Forelimb muscle (tissue), 1 donor: ENCODE measurements at regions not wholly inside any gene's neighbourhood (a gene's known extent, or its start where the extent isn't known, plus 50 kb on each side); places are given as distances from the start of the nearest gene placed in this dataset.
"Not testable (repeated sequence)": the region's sequence is repeated elsewhere in the genome, so short reads cannot be mapped to it uniquely, and the experiment has no call there.

Experiments used
- DNase-seq: peaks from one replicate; pipeline ENCODE4 v3.0.0-alpha.2; 2013; ENCODE audit warnings: low read depth

DNA sequence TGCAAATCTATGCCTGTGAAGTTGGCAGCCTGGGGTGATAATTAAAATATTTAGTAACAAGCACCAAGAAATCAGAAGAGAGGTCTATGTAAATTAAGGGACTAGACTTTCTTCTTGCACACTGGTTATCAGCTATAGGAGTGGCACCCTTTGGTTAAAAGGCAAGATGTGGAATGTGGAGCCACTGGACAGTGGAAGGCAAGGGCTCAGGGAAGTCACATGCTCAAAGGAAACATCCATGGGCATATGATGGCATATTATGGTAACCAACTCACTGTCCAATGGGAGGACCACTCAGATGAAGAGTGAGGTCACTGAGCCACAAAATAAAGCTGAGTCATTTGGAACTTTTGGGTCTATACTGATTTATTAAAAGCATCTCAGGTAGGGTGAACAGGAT lies 165.6 kb upstream of the PRICKLE2 start:
- DNase-seq = no peak

- DNase-seq = no peak
Measured at GRCh38 chr3:64388886-64389285, 163.6 kb upstream of the PRICKLE2 start.

DNA sequence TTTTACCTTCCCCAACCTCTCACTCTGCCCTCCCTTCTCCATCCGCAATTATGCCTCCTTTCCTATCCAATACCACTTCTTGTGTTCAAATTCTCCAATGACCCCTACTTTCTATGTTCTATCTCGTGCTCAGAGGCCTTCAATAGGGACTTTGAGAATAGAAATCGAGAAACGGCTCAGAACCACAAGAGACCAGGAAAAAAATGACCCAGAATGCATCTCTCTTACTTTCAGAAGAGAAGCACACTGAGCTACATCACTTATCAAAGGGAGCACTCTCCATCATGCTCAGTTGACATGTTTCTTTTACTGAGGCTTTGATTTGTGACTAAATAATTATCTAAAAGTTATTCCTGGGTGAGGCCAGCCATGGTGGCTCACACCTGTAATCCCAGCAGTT lies 162.4 kb upstream of the PRICKLE2 start:
- no peak for DNase-seq

GRCh38 chr3:64385277-64385676 lies 160.0 kb upstream of the PRICKLE2 start:
- DNase-seq = no peak

GRCh38 chr3:64384561-64384960 lies 159.3 kb upstream of the PRICKLE2 start:
- DNase-seq = no peak

DNA sequence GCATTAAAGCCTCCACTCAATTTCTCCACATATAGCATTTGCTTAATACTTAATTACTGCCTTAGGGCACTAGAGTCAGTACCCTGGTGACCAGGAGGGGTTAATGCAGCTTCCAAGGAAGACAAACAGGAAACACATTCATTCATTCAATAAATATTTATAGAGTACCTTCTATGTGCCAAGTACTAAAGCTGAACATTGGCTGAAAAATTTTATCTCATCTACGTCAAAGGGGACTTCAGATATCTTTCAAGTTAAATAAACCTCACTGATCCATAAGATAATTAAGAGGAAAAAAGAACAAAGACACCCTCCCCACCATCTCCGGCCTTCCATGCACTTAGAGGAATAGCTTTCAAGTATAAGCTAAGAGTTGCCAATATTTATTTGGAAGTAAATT lies 156.9 kb upstream of the PRICKLE2 start:
- DNase-seq = no peak

DNA sequence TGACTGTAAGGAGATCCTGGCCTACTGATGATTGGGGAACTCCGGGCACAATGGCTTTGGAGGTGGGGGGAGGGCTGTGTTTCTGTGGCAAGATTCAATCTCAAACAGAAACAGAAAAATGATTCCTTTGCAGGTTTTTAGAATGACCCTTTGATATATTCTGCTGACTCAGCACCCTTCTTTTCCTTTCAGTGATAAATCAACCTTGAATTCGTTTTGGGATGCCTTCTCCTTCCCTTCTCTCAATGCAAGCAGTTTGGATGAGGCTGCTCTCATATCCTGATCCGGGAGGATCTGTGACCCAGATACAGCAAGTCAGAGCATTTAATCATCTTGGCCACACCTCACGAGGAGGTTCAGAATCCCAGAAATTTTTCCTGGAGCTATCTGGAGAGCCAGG lies 156.1 kb upstream of the PRICKLE2 start:
- no peak for DNase-seq

DNA sequence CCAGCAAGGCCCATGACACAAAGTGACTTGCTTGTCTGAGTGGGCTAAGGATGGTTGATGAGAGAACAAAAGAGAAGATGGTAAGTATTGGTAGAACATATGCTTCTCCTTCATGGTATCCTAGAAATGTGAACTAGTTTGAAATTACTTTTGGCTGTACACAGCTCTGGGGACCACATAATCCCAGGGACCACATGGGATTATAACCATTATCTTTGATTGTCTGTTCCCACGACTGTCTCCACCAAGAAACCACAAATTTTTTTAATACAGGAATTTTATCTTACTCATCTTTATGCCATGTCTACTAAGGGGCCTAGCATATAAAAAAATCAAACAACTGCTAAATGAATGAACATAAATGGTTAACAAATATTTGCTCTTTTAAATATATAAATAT lies 155.3 kb upstream of the PRICKLE2 start:
- DNase-seq = no peak

- DNase-seq = no peak
Measured at GRCh38 chr3:64379221-64379620, 154.0 kb upstream of the PRICKLE2 start.

DNA sequence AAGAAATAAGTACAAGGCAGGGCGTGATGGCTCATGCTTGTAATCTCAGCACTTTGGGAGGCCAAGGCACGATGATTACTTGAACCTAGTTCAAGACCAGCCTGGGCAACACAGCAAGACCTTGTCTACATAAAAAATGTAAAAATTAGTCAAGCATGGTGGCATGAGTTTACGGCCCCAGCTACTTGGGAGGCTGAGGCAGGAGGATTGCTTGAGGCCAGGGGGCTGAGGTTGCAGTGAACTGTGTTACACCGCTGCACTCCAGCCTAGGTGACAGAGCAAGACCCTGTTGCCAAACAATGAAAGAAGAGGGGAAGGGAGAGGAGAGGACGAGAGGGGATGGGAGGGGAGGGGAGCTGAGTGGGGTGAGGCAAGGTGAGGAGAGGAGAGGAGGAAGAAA lies 152.7 kb upstream of the PRICKLE2 start:
- DNase-seq = no peak

DNA sequence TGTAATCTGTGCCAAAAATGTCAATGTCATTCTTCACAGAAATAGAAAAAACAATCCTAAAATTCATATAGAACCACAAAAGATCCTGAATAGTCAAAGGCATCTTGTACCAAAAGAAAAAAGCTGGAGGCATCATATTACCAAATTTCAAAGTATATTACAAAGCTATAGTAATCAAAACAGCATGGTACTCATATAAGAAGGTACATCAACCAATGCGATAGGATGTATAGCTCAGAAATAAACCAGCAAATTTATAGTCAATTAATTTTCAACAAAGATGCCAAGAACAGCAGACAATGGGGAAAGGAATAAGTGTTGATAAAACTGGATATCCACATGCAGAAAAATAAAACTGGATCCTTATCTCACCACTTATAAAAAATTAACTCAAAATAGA lies 150.5 kb upstream of the PRICKLE2 start:
- no peak for DNase-seq

DNA sequence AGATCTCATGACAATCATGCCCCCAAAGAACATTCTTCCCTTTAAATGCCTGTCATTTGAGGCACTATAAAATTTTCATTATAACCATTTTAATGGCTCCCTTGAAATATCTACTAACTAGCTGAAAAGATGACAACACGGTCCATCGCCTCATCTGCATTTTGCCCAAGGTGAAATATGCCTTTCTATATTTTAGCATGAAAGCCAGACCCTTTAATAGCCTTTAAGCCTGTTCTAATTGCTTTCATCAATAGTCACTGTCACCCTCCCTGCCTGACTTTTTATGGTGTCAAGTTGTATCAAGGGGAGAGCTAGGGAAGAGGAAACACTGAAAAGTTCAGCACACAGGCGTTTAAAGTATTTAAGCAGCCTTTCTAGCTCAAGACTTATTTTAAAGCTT lies 144.1 kb upstream of the PRICKLE2 start:
- no peak for DNase-seq

DNA sequence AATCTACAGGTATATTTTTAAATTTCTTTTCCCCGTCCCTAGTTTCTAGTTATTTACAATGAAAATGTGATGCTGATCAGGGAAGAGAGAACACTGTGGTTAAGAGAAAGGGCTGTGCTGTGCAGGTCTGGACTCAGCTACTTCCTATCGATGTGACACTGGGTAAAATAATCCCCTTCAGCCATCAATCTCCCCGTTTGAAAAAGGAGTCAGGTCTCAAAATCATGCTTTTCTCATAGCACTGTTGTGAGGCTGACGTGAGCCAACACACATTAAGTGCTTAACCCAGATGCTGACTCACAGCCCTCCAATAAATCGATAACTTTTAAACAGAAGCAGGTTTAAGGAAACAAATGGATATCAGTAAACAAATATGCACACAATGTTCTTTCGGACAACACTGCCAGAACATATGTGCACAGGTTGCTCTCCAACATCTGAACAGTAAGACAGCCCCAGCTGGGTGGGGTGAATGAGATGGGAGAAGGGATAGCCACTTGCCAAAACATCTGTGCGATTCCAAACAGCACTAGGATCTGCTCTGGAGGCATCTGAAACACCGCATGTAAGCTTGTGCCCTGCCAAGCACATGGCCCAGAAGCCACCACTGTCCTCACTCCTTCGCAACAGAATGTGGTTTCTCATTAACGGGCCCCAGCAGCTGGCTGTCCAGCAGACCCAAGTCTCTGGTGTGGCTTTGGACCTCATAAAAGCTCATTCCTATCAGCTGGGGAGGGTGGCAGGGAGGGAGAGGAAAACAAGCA lies 143.2 kb upstream of the PRICKLE2 start:
- DNase-seq = no peak

GRCh38 chr3:64365877-64366276 lies 140.6 kb upstream of the PRICKLE2 start:
- DNase-seq = no peak

GRCh38 chr3:64363842-64364241 lies 138.6 kb upstream of the PRICKLE2 start:
- no peak for DNase-seq

- DNase-seq = no peak
Measured at GRCh38 chr3:64361962-64362735, 136.9 kb upstream of the PRICKLE2 start.

DNA sequence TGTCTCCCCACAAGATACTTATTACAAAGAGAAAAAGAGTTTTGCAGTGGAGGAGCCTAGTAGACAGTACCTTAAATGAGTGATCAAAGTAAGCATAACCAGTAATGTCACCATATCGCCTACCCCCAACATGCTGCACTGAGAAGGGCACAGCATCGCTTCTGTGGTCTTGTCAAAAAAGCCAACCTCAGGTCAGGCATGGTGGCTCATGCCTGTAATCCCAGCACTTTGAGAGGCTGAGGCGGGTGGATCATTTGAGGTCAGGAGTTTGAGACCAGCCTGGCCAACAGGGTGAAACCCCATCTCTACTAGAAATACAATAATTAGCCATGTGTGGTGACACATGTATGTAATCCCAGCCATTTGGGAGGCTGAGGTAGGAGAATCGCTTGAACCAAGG lies 135.8 kb upstream of the PRICKLE2 start:
- DNase-seq = not testable (repeated sequence)

DNA sequence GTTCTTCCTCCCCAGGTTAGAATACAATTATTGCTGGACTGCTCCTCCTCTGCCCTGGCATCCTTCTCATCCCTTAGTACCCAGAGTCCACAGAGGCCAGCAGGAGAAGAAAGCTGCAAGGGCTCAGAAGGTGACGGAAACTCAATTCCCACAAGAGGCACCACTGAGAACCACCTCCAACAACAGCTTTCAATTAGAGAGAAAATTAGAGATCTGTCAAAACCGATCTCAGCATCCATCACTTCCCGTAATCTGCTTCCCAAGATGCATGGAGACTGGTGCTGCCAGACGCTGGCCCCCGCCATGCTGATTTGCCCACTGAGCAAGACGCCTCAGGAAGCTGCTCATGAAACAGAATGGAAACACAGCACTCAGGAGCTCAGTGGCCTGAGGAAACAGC lies 135.0 kb upstream of the PRICKLE2 start:
- DNase-seq = no peak

DNA sequence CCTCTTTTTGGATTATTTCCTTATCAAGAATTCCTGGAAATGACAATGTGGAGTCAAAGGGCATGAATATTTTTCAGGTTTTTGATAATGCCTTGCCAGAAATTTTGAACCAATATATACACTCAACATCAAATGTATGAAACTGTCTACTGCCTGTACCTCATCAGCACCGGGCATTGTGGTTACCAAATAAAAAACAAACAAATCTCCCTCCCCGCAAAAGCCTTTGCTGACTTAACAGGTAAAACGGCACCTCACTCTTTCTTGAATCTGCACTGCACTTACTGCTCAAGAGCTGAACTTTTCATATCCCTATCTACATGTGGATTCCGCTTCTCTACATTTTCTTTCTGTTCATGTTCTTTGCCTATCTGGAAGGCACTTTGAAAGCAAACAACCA lies 134.5 kb upstream of the PRICKLE2 start:
- DNase-seq = no peak

GRCh38 chr3:64358853-64359252 lies 133.6 kb upstream of the PRICKLE2 start:
- DNase-seq = no peak

DNA sequence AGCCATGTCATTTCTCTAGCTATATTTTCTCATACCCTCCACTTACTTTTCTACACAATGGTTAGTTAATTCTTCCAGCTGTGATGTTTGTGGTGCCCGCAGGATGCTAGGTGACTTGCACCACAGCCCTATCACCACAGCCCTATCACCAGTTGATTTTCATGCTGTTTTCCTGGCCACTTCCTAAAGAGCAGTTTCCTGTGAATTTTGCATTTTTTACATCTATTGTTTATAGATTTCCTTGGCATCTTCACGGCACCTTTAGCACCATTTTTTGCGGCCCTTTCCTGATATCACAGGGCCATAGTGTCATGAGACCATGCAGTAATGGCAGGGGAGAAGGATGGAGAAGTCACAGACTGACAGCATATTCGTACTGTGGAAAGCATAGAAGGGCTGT lies 132.9 kb upstream of the PRICKLE2 start:
- DNase-seq = no peak

DNA sequence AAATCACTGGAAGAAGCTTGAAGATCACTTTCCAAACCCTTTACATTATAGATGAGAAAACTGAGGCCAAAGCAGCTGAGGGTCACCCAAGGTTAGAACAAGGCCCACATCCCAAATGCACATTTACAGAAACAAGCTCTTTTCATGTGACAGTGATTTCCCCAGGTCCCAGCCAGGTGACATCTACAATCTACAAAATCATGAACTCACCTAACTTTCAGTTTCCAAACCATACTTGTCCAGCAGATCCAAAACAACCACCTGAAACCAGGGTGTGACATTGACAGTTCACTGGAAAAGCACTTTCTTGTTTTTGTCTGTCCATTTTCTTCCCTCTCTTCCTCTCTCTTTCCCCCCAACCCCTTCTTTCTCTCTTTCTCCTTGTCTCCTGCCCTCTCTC lies 132.2 kb upstream of the PRICKLE2 start:
- DNase-seq = no peak

- DNase-seq = no peak
Measured at GRCh38 chr3:64355401-64355807, 130.1 kb upstream of the PRICKLE2 start.
